HG03378 (cell line): ENCODE measurements at regions not wholly inside any gene's neighbourhood (a gene's known extent, or its start where the extent isn't known, plus 50 kb on each side); places are given as distances from the start of the nearest gene placed in this dataset.

ENCODE experiments used
- ATAC-seq: cut with Tn5 transposase; IDR thresholded peaks from one replicate; pipeline ENCODE4 v1.9.1; 2021; ENCODE audit warnings: mild to moderate bottlenecking, moderate library complexity; ENCODE audit not compliant: unreplicated experiment

DNA sequence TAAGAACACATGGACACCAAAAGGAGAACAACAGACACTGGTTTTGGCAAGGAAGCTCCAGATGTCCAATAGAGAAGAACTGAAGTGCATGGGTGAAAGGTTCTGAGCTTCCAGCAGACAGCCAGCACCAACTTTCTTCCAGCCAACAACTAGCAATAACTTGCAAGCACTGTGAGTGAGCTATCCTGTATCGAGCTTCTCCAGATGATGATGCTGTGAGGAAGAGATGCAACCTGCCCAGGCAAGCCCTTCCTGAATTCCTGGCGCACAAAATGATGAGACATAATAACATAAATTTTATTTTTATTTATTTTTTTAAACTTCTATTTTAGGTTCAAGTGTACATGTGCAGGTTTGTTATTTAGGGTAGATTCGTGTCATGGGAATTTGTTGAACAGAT is 692.1 kb downstream of the DNAJB9 start:
- no peak for ATAC-seq

DNA sequence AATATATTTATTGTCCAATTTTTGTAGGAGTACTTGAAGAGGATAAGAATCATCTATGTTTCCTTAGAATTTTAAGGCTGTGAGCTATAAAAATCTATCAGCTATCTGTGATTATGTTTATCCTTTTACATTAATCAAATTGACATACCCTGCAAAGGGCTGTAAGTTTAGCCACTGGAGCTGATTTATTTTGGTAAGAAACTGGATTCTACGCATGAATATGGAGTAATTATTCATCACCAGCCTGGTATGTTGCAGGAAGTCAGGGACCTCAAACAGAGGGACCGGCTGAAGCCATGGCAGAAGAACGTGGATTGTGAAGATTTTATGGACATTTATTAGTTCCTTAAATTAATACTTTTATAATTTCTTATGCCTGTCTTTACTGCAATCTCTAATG is 696.9 kb downstream of the DNAJB9 start:
- no peak for ATAC-seq

DNA sequence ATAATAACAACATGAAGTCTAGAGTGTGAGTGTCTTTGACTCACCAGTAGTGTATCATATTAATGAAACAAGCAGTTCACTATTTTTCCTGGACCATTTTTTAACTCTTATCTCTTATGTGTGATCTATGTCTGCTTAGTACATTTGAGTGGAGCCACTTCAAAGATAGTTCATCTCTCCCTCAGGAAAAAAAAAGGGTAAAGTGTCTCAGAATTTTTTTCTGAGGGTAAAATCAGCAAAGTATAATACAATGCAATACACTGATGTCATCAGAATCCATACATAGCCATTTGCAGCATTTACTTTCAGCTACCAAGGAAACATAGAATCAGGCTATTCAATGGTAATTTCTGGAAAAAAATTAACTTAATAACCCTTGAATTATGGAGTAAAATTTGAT is 706.7 kb downstream of the DNAJB9 start:
- ATAC-seq = no peak

DNA sequence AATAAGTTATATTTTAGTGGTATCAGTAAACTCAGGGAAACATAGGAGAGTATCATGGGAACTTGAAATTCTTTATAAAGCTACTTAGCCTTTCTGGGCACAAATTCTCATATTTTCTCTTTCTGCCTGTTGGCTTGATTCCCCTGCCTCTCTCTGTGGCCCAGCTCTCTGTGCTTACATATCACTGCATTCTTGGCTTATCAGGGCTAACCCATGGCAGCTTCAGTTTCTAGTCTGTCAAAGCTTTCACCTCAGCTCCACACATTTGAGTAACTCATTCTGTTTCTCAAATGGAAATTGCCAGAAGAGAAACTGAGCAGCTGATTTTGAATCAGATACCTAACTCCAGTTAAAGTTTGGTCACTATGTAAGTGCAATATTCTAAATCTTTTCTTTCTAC is 713.1 kb downstream of the DNAJB9 start:
- ATAC-seq = no peak

DNA sequence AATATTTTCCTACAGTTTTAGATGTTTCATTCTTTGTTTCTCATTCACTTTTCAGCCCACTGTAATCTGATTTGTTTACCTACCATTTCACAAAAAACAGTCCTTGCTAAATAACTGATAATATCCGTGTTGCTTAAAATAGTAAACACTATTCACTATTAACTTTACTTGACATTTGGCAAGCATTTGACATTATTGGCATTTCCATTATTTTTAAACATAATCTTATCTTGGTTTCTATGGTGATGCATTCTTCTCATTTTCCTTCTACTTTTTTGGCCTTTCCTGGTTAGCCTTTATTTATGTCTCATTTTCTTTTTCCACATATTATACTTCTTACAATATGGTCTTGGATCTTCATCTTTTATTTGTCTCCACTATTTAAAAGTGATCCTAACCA is 715.3 kb downstream of the DNAJB9 start:
- no peak for ATAC-seq

DNA sequence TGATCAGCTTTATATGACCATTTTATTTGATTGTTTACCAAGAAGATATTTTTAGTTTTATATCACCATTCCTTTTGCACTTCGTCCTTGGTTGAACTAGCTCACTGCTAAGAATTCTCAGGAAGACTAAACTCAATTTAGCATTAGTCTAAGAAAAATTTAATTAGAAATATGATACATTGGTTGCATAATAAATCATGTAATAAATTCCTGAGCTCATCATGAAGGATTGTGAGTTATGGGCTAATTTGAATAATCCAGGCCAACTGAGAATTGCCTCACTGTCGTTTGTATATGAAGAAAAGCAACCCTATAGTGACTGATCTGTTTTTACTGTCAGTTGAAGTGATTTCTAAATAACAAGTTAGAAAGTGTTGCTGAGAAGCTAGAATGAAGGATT is 725.5 kb downstream of the DNAJB9 start:
- ATAC-seq = no peak

DNA sequence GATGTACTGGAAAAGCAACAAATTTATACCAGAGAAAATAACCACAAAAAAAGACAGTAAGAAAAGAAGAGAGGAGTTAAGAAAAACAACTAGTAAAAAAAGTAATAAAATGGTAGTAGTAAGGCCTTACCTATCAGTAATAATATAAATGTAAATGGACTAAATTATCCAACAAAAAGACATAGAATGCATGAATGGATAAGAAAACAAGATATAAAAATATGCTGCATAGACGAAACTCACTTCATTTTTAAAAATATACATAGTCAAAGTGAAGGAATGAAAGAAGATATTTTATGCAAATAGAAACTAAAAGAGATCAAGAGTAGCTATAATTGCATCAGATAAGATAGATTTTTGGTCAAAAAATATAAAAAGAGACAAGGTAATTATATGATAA is 739.1 kb downstream of the DNAJB9 start:
- ATAC-seq = no peak

DNA sequence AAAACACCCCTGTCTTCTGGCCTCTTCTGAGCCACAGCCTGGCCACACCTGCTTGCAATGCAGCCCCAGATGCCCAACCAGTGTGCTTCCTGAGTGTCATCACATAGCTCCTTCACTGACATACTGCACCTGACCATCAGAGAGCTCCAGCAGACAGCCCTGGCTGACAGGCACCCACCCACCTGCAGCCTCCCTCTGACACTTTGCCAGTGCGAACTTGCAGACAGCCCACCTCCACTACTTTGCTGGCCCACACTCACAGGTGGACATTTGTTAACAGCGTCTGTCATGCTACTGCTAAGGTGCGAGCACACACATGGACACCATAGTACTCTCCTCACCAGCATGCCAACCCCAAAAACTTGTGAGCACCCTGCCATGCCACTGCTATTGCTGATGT is 740.1 kb downstream of the DNAJB9 start:
- no peak for ATAC-seq

DNA sequence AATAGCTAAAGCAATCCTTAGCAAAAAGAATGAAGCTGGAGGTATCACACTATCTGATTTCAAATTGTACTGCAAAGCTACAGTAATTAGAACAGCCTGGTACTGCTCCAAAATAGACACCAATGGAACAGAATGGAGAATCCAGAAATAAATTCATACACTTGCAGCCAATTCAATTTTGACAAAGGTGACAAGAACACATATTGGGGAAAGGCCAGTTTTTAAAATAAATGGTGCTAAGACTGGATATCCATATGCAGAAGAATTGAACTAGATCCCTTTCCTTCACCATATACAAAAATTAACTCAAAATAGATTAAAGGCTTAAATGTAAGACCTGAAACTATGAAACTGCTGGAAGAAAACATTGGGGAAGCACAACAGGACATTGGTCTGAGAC is 748.5 kb downstream of the DNAJB9 start:
- ATAC-seq = no peak

DNA sequence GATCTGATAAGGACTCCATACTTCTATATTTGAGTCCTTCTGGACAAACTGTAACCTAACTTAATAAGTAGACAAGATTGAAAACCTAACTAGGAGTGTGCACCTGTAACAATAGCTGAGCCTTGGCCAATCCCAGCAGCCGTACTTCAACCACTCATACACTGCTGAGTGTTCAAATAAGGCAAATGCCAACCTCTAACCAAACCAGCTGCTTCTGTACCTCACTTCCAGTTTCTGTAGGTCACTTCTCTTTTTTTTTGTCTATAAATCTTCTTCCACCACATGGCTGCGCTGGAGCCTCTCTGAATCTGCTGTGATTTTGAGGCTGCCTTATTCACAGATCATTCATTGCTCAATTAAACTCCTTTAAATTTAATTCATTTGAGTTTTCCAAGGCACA is 753.2 kb downstream of the DNAJB9 start:
- ATAC-seq = no peak

DNA sequence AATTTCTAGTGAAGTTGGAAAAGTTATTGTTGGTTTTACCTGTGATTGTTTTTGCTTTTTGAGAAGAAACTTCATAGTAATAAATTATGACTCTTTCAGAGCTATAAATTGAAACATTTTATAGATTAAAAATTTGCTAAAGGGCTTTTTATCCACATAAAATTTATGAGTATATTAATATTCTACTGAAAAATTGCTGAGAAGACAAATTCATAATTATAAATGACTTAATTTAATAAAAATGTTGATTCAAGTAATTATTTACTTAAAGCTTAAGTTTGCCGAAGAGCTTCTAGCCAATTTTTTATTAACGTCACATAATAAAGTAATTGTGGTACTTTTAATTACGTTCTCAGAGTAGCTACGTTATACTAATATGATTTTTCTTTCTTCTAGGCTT is 761.7 kb downstream of the DNAJB9 start:
- no peak for ATAC-seq

DNA sequence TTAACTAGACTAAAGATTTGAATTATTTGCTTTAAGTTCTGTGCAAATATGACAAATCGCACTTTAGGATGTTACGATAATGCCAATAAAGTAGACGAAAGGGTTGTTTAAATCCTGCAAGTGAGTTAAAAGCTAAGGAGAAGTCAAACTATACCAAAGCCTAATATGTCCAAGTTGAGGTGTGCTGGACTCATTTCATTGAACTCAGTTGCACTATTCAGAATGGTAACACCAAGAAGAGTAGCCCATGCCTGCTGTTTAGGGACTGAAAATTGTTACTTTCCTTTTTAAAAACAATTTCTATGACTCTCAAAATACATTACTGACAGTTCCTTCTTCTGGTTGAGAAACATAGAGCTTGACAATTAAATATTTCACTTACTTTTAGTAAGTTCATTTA is 766.3 kb downstream of the DNAJB9 start:
- ATAC-seq = no peak

DNA sequence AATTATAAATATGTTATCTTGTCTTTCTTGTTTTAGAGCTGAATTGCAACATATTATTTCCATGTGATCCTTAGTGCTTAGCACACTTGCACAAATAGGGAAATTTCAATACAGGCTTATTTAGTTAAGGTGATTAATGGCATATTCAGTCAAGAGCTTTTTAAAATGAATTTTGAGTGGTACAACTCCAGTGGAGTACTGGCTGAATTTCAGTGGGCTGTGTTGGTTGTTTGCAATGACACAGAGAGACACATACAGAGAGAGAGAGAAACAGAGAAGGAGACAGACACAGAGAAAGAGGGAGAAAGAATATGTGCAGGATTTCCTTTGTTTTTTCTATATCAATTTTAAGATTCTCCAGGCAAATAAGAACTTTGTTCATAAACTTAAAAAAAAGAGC is 766.9 kb downstream of the DNAJB9 start:
- ATAC-seq = no peak

DNA sequence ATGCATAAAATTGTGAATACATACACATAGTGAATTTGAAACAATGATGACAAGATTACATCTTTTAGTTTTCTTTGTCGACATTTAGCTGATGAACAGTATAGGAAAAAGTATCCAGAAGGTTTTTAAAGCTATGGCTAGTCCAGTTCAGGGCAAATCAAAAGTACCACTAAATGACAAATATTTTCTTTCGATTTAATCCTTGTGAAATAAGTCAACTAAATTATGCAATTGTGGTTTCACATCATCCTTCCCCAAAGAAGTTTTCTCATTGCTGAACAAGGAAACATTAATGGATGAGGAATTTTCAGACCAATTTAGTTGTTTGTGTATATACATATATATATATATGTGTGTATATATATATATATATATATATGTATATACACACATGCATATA is 774.0 kb downstream of the DNAJB9 start:
- ATAC-seq = no peak

DNA sequence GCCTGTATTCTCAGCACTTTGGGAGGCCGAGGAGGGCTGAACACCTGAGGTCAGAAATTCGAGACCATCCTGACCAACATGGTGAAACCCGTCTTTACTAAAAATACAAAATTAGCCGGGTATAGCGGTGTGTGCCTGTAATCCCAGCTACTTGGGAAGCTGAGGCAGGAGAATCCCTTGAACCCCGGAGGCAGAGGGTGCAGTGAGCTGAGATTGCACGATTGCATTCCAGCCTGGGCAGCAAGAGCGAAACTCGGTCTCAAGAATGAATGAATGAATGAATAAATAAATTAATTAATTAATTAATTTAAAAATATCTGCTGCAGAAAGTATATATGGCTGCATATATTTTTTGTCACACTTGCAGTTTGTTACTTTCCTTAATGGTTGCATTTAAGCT is 781.8 kb downstream of the DNAJB9 start:
- no peak for ATAC-seq

DNA sequence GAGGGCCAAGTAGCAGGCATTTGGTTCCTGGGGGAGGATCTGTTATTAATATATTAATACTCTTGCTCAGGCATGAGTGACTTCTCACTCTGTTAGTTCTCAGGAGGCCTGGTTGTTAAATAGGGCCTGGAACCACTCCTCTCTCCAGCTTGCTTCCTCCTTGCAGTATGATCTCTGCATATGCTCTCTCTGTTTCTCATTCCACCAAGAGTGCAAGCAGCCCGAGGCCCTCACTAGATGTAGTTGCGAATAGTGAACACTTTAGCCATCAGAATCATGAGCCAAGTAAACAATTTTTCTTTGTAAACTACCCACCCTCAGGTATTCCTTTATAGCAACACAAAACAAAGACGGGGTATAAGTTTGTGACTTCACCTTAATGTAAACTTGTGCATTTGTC is 784.3 kb downstream of the DNAJB9 start:
- no peak for ATAC-seq

DNA sequence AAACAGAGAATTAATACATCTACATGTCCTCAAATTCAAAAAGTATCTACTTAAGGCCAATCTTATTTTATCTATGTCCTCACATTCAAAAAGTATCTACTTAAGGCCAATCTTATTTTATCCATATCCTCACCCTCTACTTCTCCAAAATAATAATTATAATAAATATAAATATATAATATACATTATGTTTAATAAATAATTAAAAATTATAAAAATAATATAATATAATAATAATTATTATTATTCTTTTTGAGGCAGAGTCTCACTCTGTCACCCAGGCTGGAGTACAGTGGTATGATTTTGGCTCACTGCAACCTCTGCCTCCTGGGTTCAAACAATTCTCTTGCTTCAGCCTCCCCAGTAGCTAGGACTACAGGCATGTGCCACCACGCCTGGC is 784.9 kb downstream of the DNAJB9 start:
- ATAC-seq = no peak

DNA sequence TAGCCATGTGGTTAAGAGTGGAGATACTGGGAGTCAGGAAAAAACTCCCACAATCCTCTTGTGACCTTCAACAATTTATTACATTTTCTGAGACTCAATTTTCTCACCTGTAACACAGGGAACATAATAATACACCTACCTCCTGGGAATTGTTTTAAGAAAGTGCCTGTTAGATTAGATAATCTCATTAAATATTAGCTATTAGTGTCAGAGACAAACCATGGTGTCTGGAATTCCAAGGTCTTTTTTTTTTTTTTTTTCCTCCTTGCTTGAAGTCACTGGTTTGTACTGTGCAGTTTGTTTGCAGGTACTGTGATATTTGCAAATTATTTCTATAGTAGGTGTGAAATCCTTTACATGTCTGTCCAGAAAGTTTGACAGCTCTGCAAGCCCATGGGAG is 806.1 kb downstream of the DNAJB9 start:
- no peak for ATAC-seq

DNA sequence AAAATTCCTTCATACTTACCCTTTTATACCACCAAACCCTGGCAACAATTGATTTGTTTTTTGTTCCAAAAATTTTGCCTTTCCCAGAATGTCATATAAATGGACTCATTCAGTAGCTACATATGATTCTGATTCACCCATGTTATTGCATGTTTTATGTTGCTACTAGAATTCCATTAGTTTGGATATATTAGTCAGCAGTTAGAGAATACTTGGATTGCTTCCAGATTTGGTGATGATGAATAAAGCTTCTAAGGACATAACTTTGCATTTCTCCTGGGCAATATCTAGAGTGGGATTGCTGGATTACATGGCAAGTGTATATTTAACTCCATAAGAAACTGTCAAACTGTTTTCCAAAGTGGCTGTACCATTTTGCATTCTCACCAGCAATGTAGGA is 806.9 kb downstream of the DNAJB9 start:
- ATAC-seq = no peak

DNA sequence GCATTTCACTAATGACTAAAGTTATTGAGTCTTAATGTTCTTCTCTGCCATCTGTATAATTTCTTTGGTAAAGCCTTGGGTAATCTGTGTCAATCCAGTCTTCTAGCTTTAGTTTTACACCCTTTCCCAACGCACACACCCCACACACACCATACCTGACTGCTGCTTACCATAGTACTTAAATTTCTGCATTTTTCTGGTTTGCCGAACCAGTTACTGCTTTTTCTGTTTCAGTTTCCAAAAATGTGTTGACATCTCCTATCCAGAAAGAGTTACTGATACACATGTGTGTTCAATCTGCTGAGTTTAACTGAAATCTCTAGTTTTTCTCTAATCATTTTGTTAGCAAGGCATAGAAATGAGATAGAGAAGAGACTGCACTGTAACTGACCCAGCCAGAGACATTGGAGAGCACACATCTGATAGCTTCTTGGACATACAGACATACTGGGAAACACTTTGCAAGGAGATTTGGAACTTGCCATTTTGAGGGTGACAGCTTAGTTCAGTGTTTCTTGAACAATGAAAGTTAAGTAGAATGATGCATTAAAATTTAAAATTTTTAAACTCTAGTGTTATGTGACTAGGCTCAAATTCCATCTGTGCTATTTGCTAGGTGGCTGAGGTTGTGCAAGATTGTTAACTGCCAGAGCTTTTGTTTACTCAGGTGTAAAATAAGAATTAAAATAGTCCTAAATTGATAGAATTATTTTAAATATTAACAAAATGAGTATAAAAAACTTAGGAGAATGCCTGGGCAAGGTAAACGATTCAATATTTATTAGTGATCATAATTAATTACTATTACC is 807.6 kb downstream of the DNAJB9 start:
- ATAC-seq = no peak

DNA sequence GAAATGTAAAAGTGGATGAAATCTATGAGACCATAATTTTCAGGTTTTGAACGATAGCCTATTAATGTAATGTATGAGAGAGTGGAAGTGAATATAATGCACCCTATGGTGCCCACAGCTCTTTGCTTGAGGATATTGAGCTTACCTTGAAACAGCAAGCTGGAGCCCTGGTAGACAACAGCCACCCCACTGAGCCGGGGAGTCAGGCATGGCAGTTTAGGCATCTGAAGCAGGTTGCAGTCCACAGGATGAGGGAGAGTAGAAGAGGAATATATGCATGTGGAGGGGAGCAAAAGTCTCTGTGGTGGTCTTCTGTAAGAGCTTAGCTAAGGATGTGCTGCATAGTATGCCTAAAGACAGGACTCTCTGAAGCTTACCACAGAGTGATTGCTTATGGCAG is 817.3 kb downstream of the DNAJB9 start:
- no peak for ATAC-seq

DNA sequence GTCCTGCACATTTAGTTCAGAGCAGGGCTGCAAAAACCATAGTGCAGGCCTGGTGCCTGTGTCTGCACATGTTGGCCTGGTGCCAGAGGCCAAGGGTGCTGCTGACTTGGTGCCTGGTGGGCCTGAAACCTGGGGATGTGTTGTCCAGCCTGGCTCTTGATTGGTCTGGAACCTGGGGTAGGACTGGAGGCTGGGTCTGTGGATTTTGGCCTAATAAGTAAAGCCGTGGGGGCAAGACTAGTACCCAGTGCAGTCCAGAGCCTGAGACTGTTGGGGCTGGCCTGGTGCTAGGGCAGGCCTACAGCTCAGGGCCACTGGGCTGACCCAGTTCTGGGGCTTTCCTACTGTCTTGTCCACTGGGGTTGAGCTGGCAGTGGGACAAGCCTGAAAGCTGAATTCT is 817.9 kb downstream of the DNAJB9 start:
- ATAC-seq = no peak

DNA sequence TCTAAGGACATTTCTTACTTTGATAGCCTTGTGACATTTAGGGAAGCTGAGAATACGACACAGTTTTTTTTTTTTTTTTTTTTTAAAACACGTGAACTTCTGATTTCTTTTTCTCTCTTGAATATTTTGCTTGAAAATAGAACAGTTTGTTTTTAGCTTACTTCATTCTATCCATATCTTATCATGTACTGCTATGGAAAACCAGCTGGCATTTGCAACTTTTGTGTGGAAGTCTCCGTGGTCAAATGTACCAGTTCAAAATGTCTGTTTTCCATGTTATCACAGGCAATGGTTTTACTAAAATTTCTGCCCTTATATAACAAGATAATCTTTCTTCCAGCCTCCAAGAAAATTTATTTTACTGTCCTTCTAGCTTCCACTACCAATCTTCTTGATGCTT is 821.6 kb downstream of the DNAJB9 start:
- no peak for ATAC-seq
